Natural killer cell (primary cell): ENCODE measurements at regions not wholly inside any gene's neighbourhood (a gene's known extent, or its start where the extent isn't known, plus 50 kb on each side); places are given as distances from the start of the nearest gene placed in this dataset.

Experiments
- ATAC-seq, 3 donors: fragments of 150-1000 bp in 2 of 3; fragments of 200-7000 bp in 1 of 3; cut with Tn5 transposase; 1 replicate in 1 of 3; 2 replicates in 2 of 3; pipeline ENCODE4 v1.10.0; 2021; ENCODE audit warnings: mild to moderate bottlenecking in 2 of 3, moderate library complexity in 2 of 3
- DNase-seq, 2 donors: peaks; one replicate each; pipeline versions ENCODE4 v3.0.0 to v3.0.0-alpha.2; 2013 to 2021; ENCODE audit warnings: mixed read lengths in 1 of 2
- H3K27ac ChIP-seq: one replicate; pipeline ENCODE4 v1.5.1; 2013; ENCODE audit warnings: mild to moderate bottlenecking, low read length
- H3K27me3 ChIP-seq: one replicate; pipeline ENCODE4 v1.6.1; 2013; ENCODE audit warnings: low read length; ENCODE audit not compliant: control insufficient read depth, insufficient read depth
- H3K36me3 ChIP-seq: one replicate; pipeline ENCODE4 v1.6.1; 2013; ENCODE audit warnings: low read length; ENCODE audit not compliant: control insufficient read depth, insufficient read depth
- H3K4me1 ChIP-seq: one replicate; pipeline ENCODE4 v1.6.1; 2013; ENCODE audit warnings: low read length; ENCODE audit not compliant: control insufficient read depth, insufficient read depth
- H3K4me3 ChIP-seq: one replicate; pipeline ENCODE4 v1.5.1; 2013; ENCODE audit warnings: low read length
- H3K9me3 ChIP-seq: one replicate; pipeline ENCODE4 v1.6.1; 2013; ENCODE audit warnings: low read length; ENCODE audit not compliant: control insufficient read depth, insufficient read depth
- H3K27ac Mint-ChIP-seq, 2 donors: one replicate each; pipeline ENCODE4 v1.8.0; 2022; ENCODE audit warnings: mild to moderate bottlenecking in 2 of 2, mixed read lengths in 2 of 2, moderate library complexity in 1 of 2
- H3K27me3 Mint-ChIP-seq, 2 donors: one replicate each; pipeline ENCODE4 v1.8.0; 2022; ENCODE audit warnings: low read depth in 2 of 2, mixed read lengths in 2 of 2
- H3K36me3 Mint-ChIP-seq: one replicate; pipeline ENCODE4 v1.8.0; 2022; ENCODE audit warnings: mixed read lengths
- H3K4me1 Mint-ChIP-seq, 2 donors: one replicate each; pipeline ENCODE4 v1.8.0; 2022; ENCODE audit warnings: mixed read lengths in 2 of 2
- H3K4me3 Mint-ChIP-seq: one replicate; pipeline ENCODE4 v1.8.0; 2022; ENCODE audit warnings: mild to moderate bottlenecking, moderate library complexity, mixed read lengths
- H3K9me3 Mint-ChIP-seq, 2 donors: one replicate each; pipeline ENCODE4 v1.8.0; 2022; ENCODE audit warnings: mixed read lengths in 2 of 2
- CTCF ChIP-seq: fragments of 200-600 bp; IDR thresholded peaks from one replicate; pipeline ENCODE4 v1.8.0; 2022; ENCODE audit warnings: antibody characterized with exemption
- WGBS: methylation state at CpG from one replicate; pipeline ENCODE4 v1.1.7; 2013; ENCODE audit warnings: missing lambda C conversion rate; ENCODE audit not compliant: insufficient coverage; 5-methylcytosine and 5-hydroxymethylcytosine counted together
- intact Hi-C: fragments of 100-400 bp; cut with micrococcal nuclease; formaldehyde crosslinking; loops from one replicate; pipeline ENCODE4 v1.14.2; 2022

DNA sequence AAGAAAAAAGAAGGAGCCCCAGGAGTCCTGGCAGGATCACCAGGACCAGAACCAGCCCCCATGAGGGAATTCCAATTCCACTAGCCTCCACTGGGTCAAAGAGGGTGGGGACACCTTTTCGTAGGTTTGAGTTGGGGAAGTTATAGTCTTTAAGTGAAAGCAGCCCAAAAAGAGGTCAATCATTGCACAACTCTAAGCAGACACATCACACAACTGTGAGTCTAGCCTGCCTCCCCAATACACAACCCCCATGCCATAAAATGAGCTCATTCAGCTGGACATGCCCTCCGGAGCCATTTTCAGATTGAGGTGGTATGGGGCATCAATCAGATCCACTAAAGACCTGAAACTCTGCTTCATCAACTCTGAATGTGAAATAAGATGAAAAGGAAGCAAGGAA lies 179.9 kb downstream of the NPHP4 start:
- Histone ChIP-seq H3K4me1 (no peaks in the 10 kb centered on the region), H3K36me3 (no peaks in the 10 kb centered on the region), H3K4me3 (no peak overlapping the region), H3K9me3 (no peaks in the 10 kb centered on the region), H3K27me3 (no peaks in the 10 kb centered on the region), H3K27ac (no peak overlapping the region)
- ATAC-seq: no peak
- no peaks in the 10 kb centered on the region for H3K36me3 Mint-ChIP-seq
- H3K27ac Mint-ChIP-seq: no peak overlapping the region
- intact Hi-C loops: no loop called here
- no peak overlapping the region for H3K4me3 Mint-ChIP-seq
- no peak for TF ChIP-seq CTCF
- H3K9me3 Mint-ChIP-seq: no peaks in the 10 kb centered on the region
- WGBS: 67% methylated on average over 1 of the region's 2 CpGs
- no peaks in the 10 kb centered on the region for H3K4me1 Mint-ChIP-seq
- peaks cover 6% of the 10 kb centered on the region in 2 donors for H3K27me3 Mint-ChIP-seq
- DNase-seq: no peak

GRCh38 chr1:5811419-5811818 lies 180.8 kb downstream of the NPHP4 start:
- Mint-ChIP-seq H3K27me3 (peaks cover 4 to 6% of the 10 kb centered on the region in 2 donors), H3K9me3 (no peaks in the 10 kb centered on the region), H3K4me3 (no peak overlapping the region), H3K4me1 (no peaks in the 10 kb centered on the region), H3K27ac (no peak overlapping the region), H3K36me3 (no peaks in the 10 kb centered on the region)
- Histone ChIP-seq H3K27ac (no peak overlapping the region), H3K4me3 (no peak overlapping the region), H3K9me3 (no peaks in the 10 kb centered on the region), H3K27me3 (no peaks in the 10 kb centered on the region), H3K4me1 (no peaks in the 10 kb centered on the region), H3K36me3 (no peaks in the 10 kb centered on the region)
- intact Hi-C loops: no loop called here
- DNase-seq: no peak
- ATAC-seq: no peak
- WGBS: 57% methylated on average over 10 of the region's 11 CpGs
- TF ChIP-seq CTCF: no peak

DNA sequence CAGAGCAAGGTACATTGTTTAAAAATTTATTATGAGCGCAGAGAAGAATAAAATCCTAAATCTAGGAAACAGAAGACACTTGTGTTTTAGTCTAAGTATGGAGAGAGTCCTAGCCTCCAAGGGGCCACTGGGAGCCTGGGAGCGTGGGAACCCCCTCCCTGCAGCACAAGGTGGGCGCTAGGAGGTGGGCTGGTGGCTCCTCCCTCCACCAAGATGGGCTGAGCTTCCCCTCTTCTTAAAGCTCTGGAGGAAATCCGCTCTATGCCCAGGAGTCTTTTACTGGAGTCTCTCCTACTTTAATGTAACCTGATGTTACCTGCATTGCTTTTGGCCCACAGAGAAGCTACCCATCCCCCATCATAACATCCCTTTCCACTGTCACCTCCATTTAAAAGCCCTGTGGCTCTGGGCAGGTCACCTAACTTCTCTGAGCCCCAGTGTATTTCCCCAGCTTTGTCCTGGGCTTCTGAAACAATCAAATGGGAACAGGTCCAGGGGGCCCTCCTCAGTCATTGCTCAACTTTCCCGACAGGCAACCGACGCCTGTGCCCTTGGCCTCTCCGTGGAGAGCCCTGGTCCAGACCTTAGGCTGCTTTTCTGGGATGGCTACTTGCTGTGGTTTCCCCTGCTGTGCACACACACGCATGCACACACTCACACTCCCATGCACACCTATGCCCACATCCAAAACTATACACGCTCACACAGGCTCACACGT lies 181.5 kb downstream of the NPHP4 start:
- Histone ChIP-seq H3K4me3 (no peak overlapping the region), H3K27me3 (no peaks in the 10 kb centered on the region), H3K4me1 (no peaks in the 10 kb centered on the region), H3K9me3 (no peaks in the 10 kb centered on the region), H3K27ac (no peak overlapping the region), H3K36me3 (no peaks in the 10 kb centered on the region)
- no peak overlapping the region for H3K27ac Mint-ChIP-seq
- ATAC-seq: no peak
- WGBS: 70% methylated on average over 11 of the region's 11 CpGs
- no peak overlapping the region for H3K4me3 Mint-ChIP-seq
- H3K27me3 Mint-ChIP-seq: no peaks in the 10 kb centered on the region
- H3K4me1 Mint-ChIP-seq: no peaks in the 10 kb centered on the region
- TF ChIP-seq CTCF: no peak
- no peaks in the 10 kb centered on the region for H3K9me3 Mint-ChIP-seq
- no peak for DNase-seq
- intact Hi-C loops: no loop called here
- no peaks in the 10 kb centered on the region for H3K36me3 Mint-ChIP-seq

DNA sequence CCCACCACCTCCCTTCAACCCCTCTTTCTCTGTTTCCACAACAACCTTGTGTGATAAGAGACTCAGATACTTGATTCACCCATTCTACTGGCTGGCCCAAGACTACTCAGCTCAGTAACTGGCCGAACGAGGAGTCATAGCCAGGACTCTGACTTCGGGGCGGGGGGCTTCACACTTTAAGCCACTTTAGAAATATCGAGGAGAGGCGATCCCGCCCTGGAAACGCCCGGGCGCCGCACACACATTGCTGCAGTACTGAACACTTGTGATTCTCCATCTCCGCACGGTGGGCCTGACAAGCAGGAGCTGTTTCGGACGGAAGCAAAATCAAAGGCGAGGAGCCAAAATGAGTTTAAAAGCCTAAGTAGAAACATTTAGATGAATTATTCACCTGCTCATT lies 182.1 kb downstream of the NPHP4 start:
- Mint-ChIP-seq H3K4me3 (no peak overlapping the region), H3K27me3 (no peaks in the 10 kb centered on the region), H3K27ac (no peak overlapping the region), H3K36me3 (no peaks in the 10 kb centered on the region), H3K9me3 (no peaks in the 10 kb centered on the region), H3K4me1 (no peaks in the 10 kb centered on the region)
- DNase-seq: no peak
- H3K4me3 ChIP-seq: no peak overlapping the region
- intact Hi-C loops: no loop called here
- ATAC-seq: no peak
- no peak for TF ChIP-seq CTCF
- no peak overlapping the region for H3K27ac ChIP-seq
- 95% methylated on average over 16 of the region's 16 CpGs for WGBS
- H3K9me3 ChIP-seq: no peaks in the 10 kb centered on the region
- H3K36me3 ChIP-seq: no peaks in the 10 kb centered on the region
- no peaks in the 10 kb centered on the region for H3K4me1 ChIP-seq
- no peaks in the 10 kb centered on the region for H3K27me3 ChIP-seq
